Caco-2 (cell line): ENCODE measurements at regions not wholly inside any gene's neighbourhood (a gene's known extent, or its start where the extent isn't known, plus 50 kb on each side); places are given as distances from the start of the nearest gene placed in this dataset.
A peak's percentile ranks its signal among the peaks of the same experiment; 100 is the strongest.

Experiments
- BruUV-seq: library from RNA; stranded (reverse); fragments of 400-500 nt; replicated peaks from 2 replicates; lab custom pipeline; 2021; lab: Mats Ljungman, UMichigan
- CTCF ChIA-PET: fragments of 300-600 bp; sonication (Branson Sonifier 250); formaldehyde crosslinking; loops from one replicate; lab custom pipeline; 2022; ENCODE audit warnings: antibody characterized with exemption; lab: Charles Lee
- POLR2A ChIA-PET: fragments of 300-600 bp; sonication (Branson Sonifier 250); formaldehyde crosslinking; loops from one replicate; lab custom pipeline; 2022; ENCODE audit warnings: antibody characterized with exemption; lab: Charles Lee
- DNase-seq, 2 experiments: peaks; one replicate each; pipeline versions ENCODE4 v3.0.0 to v3.0.0-alpha.2; 2020 to 2022
- H3K27me3 ChIP-seq: replicated peaks from 2 replicates; pipeline ENCODE4 v1.6.0; 2011; ENCODE audit warnings: low read length; ENCODE audit not compliant: control insufficient read depth, insufficient read depth
- H3K36me3 ChIP-seq: 2 replicates; pipeline ENCODE4 v1.5.1; 2011; ENCODE audit warnings: low read length; ENCODE audit not compliant: control insufficient read depth, insufficient read depth
- H3K4me1 ChIP-seq: fragments of 250-450 bp; sonication (Bioruptor Pico); 2 replicates; pipeline ENCODE4 v1.5.1; 2020; ENCODE audit warnings: mild to moderate bottlenecking
- H3K4me3 ChIP-seq: 2 replicates; pipeline ENCODE4 v1.5.1; 2011; ENCODE audit warnings: low read depth, mild to moderate bottlenecking, control low read depth, low read length
- H3K9me3 ChIP-seq: fragments of 250-450 bp; sonication (Bioruptor Pico); 2 replicates; pipeline ENCODE4 v1.5.1; 2020; ENCODE audit warnings: mild to moderate bottlenecking, moderate library complexity
- H3K27ac Mint-ChIP-seq: one replicate; pipeline ENCODE4 v1.8.0; 2022; ENCODE audit warnings: mixed read lengths; ENCODE audit not compliant: unreplicated experiment
- H3K27me3 Mint-ChIP-seq: one replicate; pipeline ENCODE4 v1.8.0; 2022; ENCODE audit warnings: mixed read lengths; ENCODE audit not compliant: insufficient read depth, unreplicated experiment
- H3K36me3 Mint-ChIP-seq: one replicate; pipeline ENCODE4 v1.8.0; 2022; ENCODE audit warnings: mild to moderate bottlenecking, mixed read lengths; ENCODE audit not compliant: insufficient read depth, unreplicated experiment
- H3K4me1 Mint-ChIP-seq: one replicate; pipeline ENCODE4 v1.8.0; 2022; ENCODE audit warnings: low read depth, mixed read lengths; ENCODE audit not compliant: unreplicated experiment
- H3K4me3 Mint-ChIP-seq: one replicate; pipeline ENCODE4 v1.8.0; 2022; ENCODE audit warnings: mild to moderate bottlenecking, moderate library complexity, mixed read lengths; ENCODE audit not compliant: unreplicated experiment
- H3K9me3 Mint-ChIP-seq: one replicate; pipeline ENCODE4 v1.8.0; 2022; ENCODE audit warnings: mixed read lengths; ENCODE audit not compliant: unreplicated experiment
- CTCF ChIP-seq, 2 experiments: fragments of 200-600 bp in 1 of 2; IDR thresholded peaks; 1 replicate in 1 of 2; 2 replicates in 1 of 2; pipeline versions ENCODE4 v1.5.1 to v1.8.0; 2011 to 2022; ENCODE audit warnings: antibody characterized with exemption in 1 of 2, control low read depth in 1 of 2, inconsistent platforms in 1 of 2, low read depth in 1 of 2, low read length in 1 of 2, mild to moderate bottlenecking in 1 of 2, moderate library complexity in 1 of 2; ENCODE audit not compliant: insufficient read depth in 1 of 2, severe bottlenecking in 1 of 2, unreplicated experiment in 1 of 2
- intact Hi-C: fragments of 100-400 bp; cut with micrococcal nuclease; formaldehyde crosslinking; loops from one replicate; pipeline ENCODE4 v1.10.0; 2022; ENCODE audit not compliant: unreplicated experiment

- no peak overlapping the region for H3K4me3 Mint-ChIP-seq
- intact Hi-C loops: no loop called here
- no peaks in the 10 kb centered on the region for H3K36me3 Mint-ChIP-seq
- H3K27me3 ChIP-seq: no peaks in the 10 kb centered on the region
- H3K4me3 ChIP-seq: no peak overlapping the region
- DNase-seq: no peak
- ChIA-PET POLR2A (no interaction called here), CTCF (no interaction called here)
- no TSS peak for BruUV-seq
- no peaks in the 10 kb centered on the region; the same call in 1 of the 2 replicates for H3K9me3 ChIP-seq
- H3K36me3 ChIP-seq: no peaks in the 10 kb centered on the region
- H3K9me3 Mint-ChIP-seq: no peaks in the 10 kb centered on the region
- H3K4me1 ChIP-seq: no peaks in the 10 kb centered on the region; the same call in 1 of the 2 replicates
- H3K4me1 Mint-ChIP-seq: peaks cover 9% of the 10 kb centered on the region
- no peak overlapping the region for H3K27ac Mint-ChIP-seq
- no peak for TF ChIP-seq CTCF (IDR thresholded peaks at IDR 0.05; ENCODE audit: insufficient read depth in 1 of 2, low read depth in 1 of 2, low read length in 1 of 2, severe bottlenecking in 1 of 2, unreplicated experiment in 1 of 2)
- peaks cover 12% of the 10 kb centered on the region for H3K27me3 Mint-ChIP-seq
These were observed 215.5 kb upstream of the HTR2A start for GRCh38 chr13:47112205-47112902.

- Mint-ChIP-seq H3K36me3 (no peaks in the 10 kb centered on the region), H3K9me3 (no peaks in the 10 kb centered on the region), H3K4me3 (no peak overlapping the region), H3K27me3 (peaks cover 12% of the 10 kb centered on the region), H3K4me1 (peaks cover 9% of the 10 kb centered on the region), H3K27ac (no peak overlapping the region)
- H3K4me3 ChIP-seq: no peak overlapping the region
- CTCF ChIA-PET: no interaction called here
- no peaks in the 10 kb centered on the region; the same call in 1 of the 2 replicates for H3K9me3 ChIP-seq
- TF ChIP-seq CTCF (IDR thresholded peaks at IDR 0.05; ENCODE audit: insufficient read depth in 1 of 2, low read depth in 1 of 2, low read length in 1 of 2, severe bottlenecking in 1 of 2, unreplicated experiment in 1 of 2): no peak
- intact Hi-C loops: no loop called here
- H3K36me3 ChIP-seq: no peaks in the 10 kb centered on the region
- H3K27me3 ChIP-seq: no peaks in the 10 kb centered on the region
- BruUV-seq: no TSS peak
- POLR2A ChIA-PET: no interaction called here
- H3K4me1 ChIP-seq: no peaks in the 10 kb centered on the region; the same call in 1 of the 2 replicates
- DNase-seq: peak in 1 of 2 experiments; percentile 5
These were observed 214.6 kb upstream of the HTR2A start for GRCh38 chr13:47111499-47111898.

GRCh38 chr13:47110833-47111240, 214.0 kb upstream of the HTR2A start:
- ChIA-PET CTCF (no interaction called here), POLR2A (no interaction called here)
- Histone ChIP-seq H3K36me3 (no peaks in the 10 kb centered on the region), H3K4me3 (no peak overlapping the region), H3K4me1 (no peaks in the 10 kb centered on the region; the same call in 1 of the 2 replicates), H3K27me3 (no peaks in the 10 kb centered on the region), H3K9me3 (no peaks in the 10 kb centered on the region; the same call in 1 of the 2 replicates)
- DNase-seq: no peak
- Mint-ChIP-seq H3K4me1 (peaks cover 9% of the 10 kb centered on the region), H3K27ac (no peak overlapping the region), H3K27me3 (peaks cover 12% of the 10 kb centered on the region), H3K9me3 (no peaks in the 10 kb centered on the region), H3K36me3 (no peaks in the 10 kb centered on the region), H3K4me3 (no peak overlapping the region)
- BruUV-seq: no TSS peak
- intact Hi-C loops: no loop called here
- TF ChIP-seq CTCF (IDR thresholded peaks at IDR 0.05; ENCODE audit: insufficient read depth in 1 of 2, low read depth in 1 of 2, low read length in 1 of 2, severe bottlenecking in 1 of 2, unreplicated experiment in 1 of 2): no peak
